Epithelial cell of prostate (primary cell): ENCODE measurements at regions not wholly inside any gene's neighbourhood (a gene's known extent, or its start where the extent isn't known, plus 50 kb on each side); places are given as distances from the start of the nearest gene placed in this dataset.

ENCODE experiments used
- DNase-seq: peaks from one replicate; pipeline ENCODE4 v3.0.0-alpha.2; 2011; ENCODE audit warnings: low read depth, low spot score
- H3K27ac ChIP-seq: fragments of 450-650 bp; 2 replicates; pipeline ENCODE4 v1.5.1; 2017; ENCODE audit warnings: mild to moderate bottlenecking

DNA sequence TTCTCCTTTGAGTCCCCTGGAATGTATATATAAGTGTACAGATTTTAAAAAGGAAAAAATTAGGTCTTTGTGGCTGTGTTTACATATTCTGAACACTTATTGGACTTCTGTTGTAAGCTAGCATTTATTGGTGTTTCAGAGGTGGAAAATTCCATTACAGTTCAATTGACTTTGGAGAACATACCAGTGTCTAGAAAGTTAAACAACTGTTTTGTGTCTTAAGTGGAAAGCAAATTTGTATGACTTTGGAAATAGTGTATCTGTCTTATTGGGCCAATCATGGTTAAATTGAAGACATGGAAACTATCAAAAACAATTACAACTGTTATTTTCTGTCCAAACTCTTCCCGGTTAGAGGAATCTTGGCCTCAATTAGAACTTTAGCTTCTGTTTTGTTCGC, 265.0 kb upstream of the C2CD4B start:
- no peak for DNase-seq
- no peak overlapping the region for H3K27ac ChIP-seq

DNA sequence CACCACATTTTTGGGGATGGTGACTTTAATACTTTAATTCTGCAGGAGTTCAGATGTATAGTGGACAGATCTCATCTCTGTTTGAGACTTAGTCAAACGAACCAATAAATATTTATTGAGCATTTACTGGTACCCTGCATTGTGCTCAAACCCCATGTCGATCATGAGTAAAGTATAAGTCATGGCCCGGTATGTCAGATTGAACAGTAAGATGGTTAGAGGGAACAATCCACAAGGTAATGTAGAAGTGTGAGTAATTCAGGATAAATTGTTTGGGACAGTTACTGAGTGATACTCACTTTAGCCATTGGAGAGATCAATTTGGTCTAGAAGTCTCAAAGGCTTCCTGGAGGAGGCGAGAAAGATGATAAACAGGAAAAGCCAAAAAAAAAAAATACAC, 265.5 kb upstream of the C2CD4B start:
- DNase-seq, result no peak
- no peak overlapping the region for H3K27ac ChIP-seq

DNA sequence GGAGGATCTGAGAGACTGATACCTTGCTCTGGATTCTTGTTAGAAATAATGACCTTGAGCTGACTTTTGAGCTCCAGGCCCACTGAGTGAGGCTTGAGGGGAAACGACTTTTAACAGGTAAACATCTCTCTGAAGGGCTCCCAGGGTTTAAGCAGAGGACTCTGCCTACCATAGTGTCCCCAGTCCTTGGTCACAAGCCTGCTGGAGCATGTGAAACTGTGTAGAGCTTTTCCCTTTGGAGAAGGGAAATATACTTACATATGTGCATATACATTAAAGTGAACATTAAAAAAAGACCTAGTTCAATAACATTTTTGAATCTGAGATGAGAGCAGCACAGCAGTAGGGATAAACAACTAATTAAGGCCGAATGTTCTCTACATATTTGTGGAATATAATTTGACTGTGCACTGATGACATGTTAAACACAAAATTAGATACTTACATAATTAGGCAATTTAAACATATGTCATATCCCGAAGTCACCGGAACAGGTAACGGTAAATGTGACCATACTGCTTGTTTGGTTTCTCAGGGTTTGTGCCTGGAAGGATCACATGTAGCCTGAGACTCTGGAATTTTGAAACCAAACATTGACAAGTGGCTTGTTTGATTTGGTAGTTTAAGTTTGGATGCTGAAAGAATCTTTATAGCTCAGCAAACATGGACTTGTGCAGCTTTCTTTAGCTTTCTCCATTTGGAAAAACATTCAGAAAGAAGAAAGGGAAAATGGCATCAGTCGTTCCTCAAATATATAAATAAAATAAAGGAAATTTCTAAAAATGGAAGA, 266.1 kb upstream of the C2CD4B start:
- no peak for DNase-seq
- no peak overlapping the region for H3K27ac ChIP-seq

DNA sequence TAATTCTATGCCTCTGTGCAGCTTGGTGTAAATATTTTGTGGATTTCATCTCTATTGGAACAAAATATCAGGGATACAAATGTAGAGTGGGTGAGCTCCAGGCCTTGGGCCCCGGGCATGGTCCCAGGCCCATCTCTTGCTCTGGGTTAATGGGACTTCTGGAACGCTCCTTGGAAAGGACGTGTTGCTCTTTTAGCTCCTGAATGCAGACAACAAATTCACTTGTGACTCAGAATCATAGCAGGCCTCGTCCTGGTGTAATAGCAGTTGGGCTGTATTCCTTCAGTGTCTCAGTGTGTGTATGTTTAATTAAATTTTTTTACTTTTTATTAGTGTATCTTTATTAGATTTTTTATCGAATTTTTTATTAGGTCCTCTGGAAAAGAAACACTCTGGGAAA, 266.7 kb upstream of the C2CD4B start:
- H3K27ac ChIP-seq, result no peak overlapping the region
- no peak for DNase-seq

DNA sequence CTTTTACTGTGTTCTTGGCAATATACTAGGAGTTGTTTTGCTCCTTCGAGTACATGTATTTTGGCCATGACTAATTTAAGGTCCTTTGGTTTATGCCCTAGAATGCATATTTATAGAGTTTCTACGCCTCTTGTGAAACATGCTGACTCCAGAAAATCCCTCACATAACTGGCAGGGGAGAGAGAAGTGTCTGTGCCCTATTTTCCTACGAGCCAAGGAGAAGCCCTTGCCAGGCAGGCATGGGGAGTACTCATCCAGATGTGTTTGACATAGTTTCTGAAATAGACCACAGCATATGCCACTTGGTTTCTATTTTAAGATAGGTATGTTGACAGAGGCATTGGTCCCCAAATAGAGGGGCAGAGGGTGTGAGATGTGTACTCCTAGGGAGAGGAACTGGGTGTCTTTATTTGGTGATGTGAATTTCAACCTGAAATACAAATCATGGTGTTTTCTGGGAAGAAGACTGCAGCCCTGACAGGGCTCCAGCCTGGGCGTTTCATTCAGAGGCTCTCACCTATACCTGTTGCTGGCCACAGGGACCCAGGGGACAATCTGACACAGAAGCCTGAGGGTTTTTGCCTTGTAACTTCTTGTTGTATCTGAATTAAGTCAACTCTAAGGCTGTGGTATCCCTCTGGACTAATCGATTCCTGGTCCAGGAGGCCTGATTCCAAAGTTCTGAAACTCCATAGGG, 267.8 kb upstream of the C2CD4B start:
- H3K27ac ChIP-seq, result no peak overlapping the region
- DNase-seq, result no peak

DNA sequence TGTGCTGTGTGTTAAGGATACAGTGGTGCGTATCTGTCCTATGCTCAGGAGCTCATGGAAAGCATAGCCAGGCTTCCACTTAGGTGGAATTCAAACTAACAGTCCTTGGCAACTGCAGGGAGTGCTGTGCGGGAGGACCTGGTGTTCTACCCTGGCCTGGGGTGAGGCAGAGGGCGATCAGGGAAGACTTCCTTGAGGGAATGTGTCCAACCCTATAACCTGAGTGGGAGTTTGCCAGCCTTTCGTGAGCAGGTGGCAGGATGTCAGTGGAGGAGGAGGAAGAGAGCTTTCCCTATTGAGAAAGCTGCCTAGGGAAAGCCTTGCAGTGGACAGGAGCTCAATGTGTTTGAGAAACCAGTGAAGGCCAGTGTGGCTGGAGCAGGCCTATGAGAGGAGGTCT, 271.1 kb upstream of the C2CD4B start:
- no peak overlapping the region for H3K27ac ChIP-seq
- no peak for DNase-seq

DNA sequence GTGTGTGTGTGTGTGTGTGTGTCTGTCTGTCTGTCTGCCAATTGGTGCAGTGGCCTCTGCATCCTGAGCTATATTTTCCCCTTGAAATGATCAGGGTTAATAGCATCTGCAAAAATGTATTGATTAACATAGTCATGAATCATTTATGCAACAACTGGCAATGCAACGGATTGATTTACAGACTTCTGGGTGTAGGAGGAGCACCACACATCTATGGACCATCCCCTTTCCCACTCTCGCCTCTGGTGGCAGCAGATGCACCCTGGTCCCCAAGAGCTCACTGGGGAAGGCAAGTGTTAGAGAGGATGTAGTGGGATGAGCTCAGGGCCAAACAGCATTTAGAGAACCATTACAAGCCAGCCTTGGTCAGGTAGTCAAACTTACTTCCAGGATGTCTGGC, 272.7 kb upstream of the C2CD4B start:
- H3K27ac ChIP-seq, result no peak overlapping the region
- DNase-seq, result no peak

DNA sequence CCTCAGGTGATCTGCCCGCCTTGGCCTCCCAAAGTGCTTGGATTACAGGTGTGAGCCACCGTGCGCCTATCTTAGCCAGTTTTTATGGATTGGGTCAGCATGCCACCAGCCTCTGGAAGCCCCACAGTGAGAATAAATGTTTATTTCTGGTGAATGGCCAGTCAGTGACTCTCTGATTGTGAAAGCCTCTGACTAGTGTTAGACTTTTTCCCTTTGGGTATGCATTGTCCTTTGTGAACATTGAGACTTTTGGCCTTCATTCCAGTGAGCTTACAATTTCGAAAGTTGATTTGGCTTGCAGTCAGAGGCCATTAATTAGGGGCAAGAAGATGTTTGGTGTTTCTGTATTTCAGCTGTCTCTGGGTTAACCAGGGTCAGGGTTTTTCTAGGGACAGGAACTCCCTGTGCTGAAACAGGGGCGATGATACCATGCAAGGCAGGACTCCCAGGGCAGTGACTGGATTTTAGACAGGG, 274.5 kb upstream of the C2CD4B start:
- no peak overlapping the region for H3K27ac ChIP-seq
- DNase-seq, result no peak

DNA sequence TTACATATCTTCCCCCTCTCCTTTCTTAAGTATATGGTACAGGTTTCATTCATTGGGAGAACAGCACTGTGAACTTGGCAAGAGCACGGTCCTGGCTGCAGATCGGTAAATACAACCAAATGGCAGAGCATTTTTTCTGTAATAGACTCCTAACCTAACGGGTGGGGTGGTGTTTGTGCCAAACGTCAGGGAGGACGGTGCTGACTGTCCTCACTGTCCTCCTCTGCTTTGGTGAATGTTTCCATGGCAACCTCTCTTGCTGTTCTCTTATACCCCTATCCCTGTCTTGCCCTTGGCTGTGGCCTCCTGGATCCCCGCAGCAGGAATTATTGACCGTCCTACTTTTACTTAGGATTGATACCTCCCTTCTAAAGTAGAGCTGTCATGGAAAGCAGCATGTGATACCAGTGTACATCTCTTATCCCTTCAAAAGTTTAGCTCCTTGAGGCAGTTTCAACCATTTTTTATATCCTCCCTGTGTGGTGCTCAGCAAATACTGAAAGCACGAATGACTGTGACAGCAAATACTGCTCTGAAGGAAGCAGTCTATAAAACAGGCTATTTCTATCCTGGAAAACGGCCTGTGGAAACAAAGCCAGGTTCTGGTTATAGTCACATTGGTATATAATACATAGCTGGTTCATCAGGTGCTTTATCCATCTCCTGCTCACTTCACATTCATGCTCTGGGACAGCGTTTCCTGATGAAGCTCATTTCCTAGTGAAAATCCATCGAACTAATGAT, 275.4 kb upstream of the C2CD4B start:
- no peak for DNase-seq
- H3K27ac ChIP-seq, result no peak overlapping the region

DNA sequence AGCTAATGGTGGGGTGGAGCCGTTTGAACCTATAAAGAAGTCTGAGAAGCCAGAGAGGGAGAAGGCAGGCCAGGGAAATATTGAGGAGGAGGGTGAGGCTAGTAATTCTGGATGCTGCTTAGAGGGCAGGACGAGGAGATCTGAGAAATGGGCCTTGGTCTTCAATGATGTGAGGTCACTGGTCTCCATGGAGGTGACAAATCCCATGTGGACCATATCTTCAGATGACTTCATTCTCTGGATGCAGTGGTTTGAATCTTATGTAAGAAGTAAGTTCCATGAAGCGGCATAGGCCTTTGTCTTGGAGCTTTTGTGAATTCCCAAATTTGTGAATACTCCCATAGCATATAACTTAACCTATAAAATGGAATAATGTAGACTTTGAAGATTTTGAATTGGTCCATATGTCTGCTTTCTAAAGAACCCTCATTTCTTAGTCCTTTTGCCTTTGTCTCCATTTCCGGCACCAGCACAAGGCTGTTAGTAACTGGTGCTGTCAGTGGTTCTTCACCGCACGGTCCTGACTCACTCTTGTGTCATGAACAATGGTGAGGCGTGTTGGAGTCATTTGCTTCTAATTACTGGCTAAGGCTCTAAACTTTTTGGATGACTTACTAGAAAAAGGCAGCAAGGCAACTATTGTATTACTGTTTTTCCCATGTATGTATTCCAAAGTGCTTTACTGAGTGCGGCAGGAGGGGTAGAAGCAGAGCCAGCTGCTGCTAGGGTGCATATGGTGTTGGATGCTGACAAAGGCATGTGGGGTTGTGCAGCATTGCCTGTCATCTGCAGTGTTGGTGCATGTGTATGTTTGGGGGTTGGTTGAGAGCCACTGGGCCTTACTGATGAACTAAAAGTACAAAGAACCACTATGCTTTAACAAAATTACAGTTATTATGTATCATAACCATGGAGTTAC, 279.3 kb upstream of the C2CD4B start:
- H3K27ac ChIP-seq, result peak overlapping the region; percentile 17
- DNase-seq, result peak; percentile 82

DNA sequence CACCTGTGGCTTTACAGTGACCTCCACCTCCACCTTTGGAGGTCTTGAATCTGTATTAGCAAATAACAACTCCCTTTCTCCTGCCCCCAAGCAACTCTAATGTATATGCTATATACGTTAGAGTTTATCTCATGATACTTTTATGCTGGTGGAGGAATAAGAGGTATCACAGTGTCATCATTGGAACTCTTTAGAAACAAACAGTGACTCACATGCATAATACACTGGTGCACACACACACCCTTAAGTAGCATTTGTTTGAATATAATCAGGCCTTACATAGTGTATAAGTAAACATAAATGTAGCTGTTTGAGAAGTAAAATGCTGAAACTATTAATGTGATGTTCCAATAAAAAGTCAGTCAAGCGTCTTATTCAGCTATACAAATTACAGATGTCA, 280.2 kb upstream of the C2CD4B start:
- DNase-seq, result peak; percentile 64
- H3K27ac ChIP-seq, result peak overlapping the region; percentile 17

DNA sequence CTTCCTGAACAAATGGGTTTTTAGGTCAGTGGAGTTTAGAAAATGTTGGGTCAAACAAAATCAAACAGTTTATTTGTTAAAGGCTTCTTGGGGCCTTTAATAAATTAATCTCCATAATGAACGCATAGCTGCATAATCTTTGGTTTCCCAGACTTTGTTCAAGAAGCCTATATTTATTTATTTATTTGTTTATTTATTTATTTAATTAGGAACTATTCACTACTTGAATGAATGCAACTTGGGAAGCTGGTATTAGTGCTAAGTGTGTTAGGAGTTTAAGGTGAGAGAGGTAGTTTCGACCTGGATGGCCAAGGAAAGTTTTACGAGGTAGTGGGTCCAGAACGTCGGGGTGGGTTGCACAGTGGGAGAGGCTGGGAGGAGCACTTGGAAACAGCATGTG, 281.9 kb upstream of the C2CD4B start:
- H3K27ac ChIP-seq, result no peak overlapping the region
- no peak for DNase-seq

DNA sequence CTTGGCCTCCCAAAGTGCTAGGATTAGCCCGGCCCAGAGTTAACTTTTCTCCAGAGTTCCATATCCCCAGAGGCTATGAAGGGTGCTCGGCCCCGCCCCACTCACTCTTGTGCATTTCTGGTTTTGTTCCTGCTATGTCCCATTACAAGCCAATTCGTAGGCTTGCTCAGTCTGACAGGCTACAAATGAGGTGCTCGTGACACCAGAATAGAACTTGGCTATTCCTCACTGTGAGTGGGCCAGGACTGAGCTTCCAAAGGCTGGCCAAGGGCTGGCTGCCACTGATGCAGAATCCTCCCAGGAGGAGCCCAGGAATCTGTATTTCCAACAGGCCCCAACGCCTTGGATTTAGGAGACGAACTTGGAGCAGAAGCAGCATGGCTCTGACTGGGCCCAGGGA, 282.7 kb upstream of the C2CD4B start:
- H3K27ac ChIP-seq, result no peak overlapping the region
- no peak for DNase-seq

DNA sequence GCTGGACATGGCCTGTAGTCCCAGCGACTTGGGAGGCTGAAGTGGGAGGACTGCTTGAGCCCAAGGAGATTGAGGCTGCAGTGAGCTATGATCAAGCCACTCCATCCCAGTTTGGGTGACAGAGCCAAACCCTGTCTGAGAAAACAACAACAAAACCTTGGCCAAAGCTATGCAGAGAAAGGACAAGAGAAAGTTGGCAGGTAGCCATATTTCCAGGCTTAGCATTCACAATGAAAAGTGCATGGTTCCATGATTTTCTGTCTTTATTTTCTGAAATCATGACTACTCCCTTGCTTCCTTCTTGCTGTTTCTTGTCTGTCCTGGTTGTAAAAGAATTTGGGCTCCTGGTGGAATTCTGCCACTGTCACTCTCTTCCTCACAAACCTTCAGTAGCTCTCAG, 284.6 kb upstream of the C2CD4B start:
- no peak for DNase-seq
- no peak overlapping the region for H3K27ac ChIP-seq

DNA sequence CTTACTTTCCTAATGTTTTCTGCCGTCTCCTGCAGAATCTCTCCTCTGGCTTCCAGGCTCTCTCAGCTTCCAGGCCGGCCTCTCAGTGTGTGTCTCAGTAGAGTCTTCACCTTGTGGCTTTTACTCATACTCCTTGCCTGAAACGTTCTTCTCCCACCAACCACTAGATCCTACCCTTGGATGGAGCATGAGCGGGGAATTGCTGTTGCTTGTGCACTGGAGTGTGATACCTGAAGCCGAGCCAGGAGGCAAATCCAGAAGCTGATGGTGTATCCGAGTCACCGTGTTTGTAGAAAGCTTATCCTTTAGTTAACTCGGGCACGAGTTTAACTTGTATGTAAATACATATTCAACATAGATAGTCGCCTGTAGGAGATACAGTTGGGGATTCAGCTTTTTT, 285.0 kb upstream of the C2CD4B start:
- H3K27ac ChIP-seq, result no peak overlapping the region
- no peak for DNase-seq

DNA sequence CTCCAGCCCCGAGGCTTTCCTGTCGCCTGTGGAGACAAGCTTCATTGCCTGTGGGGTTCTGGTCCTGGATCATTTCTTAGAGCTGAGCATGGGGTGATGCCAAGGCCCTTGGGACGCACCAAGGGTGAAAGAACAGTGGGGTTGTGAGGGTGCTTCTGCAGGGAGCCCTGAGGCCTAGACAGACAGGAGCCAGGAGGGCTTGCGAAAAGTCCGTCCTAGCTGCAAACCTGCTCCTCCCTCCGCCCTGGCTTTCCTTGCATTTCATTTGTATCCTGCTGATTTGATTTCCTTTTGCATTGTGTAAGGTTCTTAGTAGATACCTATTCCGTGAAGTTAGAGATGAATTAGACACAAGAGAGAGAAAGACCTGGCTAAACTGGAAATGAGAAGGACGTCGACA, 286.9 kb upstream of the C2CD4B start:
- DNase-seq, result no peak
- no peak overlapping the region for H3K27ac ChIP-seq

DNA sequence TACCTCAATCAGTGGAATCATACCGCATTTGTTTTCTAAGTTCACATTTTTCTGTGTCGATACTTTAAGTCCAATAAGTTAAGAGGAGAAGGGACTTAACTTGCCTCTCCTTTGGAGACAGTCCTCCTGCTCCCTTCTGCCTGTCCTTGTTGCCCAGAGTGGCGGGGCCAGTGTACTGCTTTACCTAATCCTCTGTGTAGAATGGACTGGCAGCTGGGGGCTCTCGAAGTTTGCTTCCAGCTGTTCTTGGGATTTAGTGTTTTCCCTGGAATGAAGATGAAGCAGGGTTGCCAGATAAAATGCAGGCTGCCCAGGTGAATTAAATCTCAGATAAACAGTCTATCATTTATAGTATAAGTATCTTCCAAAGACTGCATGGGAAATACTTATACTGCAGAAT, 287.6 kb upstream of the C2CD4B start:
- H3K27ac ChIP-seq, result no peak overlapping the region
- no peak for DNase-seq

DNA sequence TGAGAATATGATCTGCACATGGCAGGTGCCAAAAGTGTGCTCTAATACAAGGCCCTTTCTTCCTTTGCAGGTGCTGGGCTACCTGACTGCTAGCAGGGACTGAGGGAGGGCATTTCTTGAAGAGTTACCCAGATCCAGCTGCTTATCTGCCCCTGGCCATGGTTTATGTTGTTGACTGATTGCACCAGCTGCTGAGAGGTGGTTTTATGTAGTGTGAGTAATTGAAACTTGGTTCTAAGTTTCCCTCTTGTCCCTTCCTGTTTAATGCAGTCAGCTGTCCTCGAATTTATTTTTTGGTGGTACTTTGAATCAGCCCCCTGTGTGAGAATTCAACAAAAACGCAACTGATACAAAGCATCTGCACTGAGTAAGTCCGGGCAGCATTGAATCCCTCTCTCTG, 288.3 kb upstream of the C2CD4B start:
- H3K27ac ChIP-seq, result no peak overlapping the region
- no peak for DNase-seq

DNA sequence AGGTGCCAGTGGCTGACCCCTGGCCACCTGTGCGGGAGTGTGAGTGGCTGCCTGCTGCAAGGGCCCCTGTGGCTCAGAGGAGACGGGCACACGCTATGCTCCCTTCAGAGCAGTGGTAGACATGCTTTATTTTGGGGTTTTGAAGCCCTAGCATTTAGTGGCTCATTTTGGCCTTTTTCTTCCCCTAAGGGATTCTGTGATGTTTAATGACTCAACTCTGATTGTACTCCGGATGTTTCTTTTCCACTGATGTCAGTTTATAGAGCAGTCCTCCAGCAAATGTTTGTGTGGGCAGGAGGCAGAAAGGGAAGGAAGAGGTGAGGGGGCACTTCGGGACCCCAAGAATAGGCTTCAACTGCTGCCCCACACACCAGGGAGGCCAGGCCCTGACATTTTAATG, 288.9 kb upstream of the C2CD4B start:
- no peak overlapping the region for H3K27ac ChIP-seq
- DNase-seq, result no peak

DNA sequence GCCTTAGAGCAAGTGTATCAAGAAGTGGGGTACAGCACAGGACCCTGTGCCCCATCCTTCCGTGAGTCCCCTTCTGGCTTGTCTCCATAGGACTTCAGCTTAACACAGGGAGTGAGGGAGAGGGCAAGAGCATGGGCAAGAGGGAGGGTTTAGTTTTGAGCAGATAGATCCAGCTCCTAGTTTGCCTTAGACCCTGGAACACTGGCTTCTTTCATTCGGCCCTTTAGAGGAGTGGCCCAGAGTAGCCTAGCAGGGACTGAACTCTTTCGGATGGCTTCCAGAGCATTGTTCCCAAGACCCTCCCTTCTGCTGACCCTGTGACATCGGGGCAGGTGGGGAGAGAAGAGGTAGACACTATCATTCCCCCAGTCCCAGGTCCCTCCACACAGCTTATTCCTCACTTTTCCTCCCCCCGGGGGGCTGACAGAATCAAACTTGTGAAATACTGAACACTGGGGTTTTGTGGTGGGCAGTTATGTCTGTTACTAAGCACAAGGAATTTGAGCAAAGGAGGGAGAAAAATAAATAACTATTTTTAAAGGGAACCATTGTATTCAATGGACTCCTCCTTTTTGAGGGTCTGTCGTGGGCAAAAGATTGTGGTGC, 289.6 kb upstream of the C2CD4B start:
- H3K27ac ChIP-seq, result no peak overlapping the region
- DNase-seq, result no peak
